ENCODE measurements at regions not wholly inside any gene's neighbourhood (a gene's known extent, or its start where the extent isn't known, plus 50 kb on each side); places are given as distances from the start of the nearest gene placed in this dataset.

DNA sequence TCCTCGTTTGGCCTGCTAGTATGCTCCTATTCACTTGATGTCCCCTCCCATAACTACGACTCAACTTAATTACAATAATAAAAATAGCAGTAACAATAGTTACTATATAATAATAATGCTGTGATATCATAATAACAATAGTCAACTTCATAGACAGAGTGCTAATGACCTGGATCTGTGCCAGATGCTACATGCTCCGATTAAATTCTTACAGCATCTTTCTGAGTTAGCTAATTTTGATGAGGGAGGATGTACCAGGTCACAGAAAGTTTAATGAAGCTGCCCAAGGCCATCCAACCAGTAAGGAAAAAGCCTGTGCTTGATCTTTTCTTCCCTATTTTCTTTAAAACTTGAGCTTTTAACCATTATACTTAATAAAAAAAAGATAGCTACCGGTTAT, 413.4 kb upstream of the LRRC4C start:
- TF ChIP-seq, protein P1, sequence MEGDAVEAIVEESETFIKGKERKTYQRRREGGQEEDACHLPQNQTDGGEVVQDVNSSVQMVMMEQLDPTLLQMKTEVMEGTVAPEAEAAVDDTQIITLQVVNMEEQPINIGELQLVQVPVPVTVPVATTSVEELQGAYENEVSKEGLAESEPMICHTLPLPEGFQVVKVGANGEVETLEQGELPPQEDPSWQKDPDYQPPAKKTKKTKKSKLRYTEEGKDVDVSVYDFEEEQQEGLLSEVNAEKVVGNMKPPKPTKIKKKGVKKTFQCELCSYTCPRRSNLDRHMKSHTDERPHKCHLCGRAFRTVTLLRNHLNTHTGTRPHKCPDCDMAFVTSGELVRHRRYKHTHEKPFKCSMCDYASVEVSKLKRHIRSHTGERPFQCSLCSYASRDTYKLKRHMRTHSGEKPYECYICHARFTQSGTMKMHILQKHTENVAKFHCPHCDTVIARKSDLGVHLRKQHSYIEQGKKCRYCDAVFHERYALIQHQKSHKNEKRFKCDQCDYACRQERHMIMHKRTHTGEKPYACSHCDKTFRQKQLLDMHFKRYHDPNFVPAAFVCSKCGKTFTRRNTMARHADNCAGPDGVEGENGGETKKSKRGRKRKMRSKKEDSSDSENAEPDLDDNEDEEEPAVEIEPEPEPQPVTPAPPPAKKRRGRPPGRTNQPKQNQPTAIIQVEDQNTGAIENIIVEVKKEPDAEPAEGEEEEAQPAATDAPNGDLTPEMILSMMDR (IDR thresholded peaks at IDR 0.05; ENCODE audit: low read depth, low read length) = no peak
- TF ChIP-seq EZH2phosphoT487 (IDR thresholded peaks at IDR 0.05; ENCODE audit: low read depth) = no peak

All from OCI-LY3 (cell line).